NCI-H69 (cell line): ENCODE measurements at regions not wholly inside any gene's neighbourhood (a gene's known extent, or its start where the extent isn't known, plus 50 kb on each side); places are given as distances from the start of the nearest gene placed in this dataset.
"Not testable (repeated sequence)": the region's sequence is repeated elsewhere in the genome, so short reads cannot be mapped to it uniquely, and the experiment has no call there.

ENCODE experiments used
- DNase-seq: peaks from one replicate; lab custom pipeline; 2025; lab: John Stamatoyannopoulos, UW

DNA sequence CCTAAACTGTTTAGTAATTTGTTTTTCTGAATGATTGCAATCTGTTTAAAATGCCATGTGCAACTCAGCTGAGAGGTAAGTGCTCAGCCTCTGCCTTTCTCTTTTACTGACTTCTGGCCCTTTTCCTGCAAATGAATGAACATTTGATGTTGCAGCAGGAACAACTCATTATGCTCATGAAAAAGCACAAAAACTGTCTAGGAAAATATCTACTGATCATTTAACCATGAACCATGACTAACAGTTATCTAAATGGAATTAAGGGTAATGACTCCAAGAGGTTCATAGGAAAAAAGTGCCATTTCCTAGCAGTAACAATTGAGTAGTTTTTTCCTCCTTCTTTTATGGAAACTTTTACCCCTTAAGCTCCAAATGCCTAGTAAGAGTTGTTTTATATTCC is 70.6 kb upstream of the ANKH start:
- DNase-seq, result no peak

DNA sequence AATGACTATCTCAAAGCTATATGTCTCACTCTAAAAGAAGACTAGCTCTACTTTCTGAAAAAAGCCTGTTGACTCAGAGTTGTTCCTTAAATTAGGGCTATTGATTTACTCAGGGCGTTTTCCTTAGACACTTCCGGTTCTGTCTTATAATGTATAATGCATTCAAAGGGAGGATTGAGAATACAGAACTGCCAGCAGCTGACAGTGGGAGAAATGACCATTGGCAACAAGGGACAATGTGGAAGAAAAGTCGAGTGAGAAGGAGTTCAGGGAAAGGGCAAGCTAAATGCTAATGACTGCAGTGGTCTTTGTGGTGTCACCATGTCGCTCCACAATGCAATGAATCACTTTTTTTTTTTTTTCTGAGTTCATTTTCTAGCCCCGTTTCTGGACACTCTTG is 65.7 kb upstream of the ANKH start:
- DNase-seq, result peak; percentile 51

DNA sequence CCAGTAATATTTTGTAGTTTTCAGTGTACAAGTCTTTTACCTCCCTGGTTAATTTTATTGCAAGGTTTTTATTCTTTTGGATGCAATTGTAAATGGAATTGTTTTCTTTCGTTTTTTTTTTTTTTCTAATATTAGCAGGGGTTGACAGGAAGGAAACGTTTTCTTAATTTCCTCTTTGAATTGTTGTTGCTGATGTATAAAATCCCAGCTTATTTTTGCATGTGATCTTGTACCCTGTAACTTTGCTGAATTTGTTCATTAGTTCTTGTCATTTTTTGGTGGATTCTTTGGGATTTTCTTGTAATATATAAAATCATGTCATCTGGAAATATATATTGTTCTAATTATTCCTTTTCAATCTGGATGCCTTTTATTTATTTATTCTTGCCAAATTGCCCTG is 65.0 kb upstream of the ANKH start:
- no peak for DNase-seq

DNA sequence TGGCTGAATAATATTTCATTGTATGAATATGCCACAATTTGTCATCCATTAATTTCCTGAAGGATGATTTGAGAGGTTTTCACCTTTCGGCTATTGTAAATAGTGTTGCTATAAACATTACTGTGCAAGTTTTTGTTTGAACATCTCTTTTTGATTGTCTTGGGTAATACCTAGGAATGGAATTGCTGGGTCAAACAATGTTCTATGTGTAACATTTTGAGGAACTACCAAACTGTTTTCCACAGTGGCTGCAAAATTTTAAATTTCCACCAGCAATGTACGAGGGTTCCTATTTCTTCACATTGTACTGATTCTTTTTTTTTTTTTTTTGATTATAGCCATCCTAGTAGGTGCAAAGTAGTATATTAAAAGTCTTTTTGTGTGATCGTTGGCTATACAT is 63.8 kb upstream of the ANKH start:
- DNase-seq, result no peak

DNA sequence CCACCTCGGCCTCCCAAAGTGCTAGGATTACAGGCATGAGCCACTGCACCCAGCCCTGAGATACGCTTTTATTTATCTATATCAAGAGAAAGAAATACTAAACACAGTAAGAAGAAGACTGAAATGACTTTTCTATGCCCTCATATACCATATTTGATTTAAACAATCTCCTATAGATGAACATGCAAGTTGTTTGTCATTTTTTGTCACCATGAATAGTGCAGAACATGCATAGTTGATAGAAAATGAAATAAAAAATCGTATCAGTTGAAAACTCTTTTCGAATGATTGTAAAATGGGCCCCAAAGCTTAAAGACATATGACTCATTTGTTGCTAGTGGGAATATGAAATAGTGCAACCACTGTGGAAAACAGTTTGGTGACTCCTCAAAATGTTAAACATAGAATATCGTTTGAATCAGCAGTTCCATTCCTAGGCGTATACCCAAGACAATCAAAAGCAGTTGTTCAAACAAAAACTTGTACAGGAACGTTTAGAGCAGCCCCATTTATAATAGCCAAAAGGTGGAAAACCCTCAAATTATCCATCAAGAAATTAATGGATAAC is 61.4 kb upstream of the ANKH start:
- no peak for DNase-seq

DNA sequence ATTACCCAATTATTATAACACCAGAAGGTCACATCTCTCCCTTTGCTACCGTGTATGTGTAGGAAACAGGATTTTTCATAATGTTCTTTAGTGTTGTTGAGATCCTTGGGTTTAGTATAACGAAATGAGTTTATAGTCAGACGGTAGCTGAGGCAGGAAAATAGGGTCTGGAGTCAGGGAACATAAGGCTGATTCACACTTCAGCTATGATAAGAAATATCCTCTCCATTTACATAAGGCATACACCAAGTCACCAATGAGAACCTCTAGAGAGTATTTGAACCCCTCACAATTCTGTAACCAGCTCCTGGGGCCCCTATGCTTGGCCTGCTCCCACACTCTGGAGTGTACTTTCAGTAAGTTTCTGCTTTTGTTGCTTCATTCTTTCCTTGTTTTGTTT is 58.9 kb upstream of the ANKH start:
- no peak for DNase-seq

DNA sequence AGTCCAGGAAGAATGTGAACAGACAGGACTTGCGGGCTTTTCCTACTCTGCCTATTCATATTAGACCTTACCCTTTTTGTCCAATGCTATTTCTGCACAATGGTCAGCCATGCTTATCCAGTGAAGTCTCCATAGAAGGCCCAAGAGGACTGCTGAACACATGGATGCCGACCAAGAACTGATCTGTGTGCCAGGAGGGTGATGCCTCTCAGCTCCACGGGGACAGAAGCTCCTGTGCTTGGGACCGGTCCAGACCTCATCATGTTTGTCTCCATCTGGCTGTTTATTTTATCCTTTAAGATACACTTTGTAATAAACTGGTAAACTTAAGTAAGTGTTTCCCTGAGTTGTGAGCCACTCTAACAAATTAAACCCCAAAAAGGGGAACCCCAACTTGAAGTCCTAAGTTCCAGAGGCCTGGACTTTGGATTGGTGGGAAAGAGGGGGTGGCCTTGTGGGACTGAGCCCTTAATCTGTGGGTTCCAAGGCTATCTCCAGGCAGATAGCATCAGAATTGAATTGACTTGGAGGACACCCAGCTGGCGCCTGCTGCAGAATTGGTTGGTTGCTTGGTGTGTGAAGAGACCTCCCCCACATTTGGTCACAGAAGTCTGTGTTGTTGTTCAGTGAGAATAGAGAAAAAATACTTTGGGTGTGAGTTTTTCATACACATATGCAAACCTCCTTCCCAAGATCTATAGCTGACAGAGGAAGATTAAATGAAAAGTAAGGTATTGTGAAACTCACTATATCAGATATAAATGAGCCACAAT is 57.9 kb upstream of the ANKH start:
- DNase-seq, result no peak

DNA sequence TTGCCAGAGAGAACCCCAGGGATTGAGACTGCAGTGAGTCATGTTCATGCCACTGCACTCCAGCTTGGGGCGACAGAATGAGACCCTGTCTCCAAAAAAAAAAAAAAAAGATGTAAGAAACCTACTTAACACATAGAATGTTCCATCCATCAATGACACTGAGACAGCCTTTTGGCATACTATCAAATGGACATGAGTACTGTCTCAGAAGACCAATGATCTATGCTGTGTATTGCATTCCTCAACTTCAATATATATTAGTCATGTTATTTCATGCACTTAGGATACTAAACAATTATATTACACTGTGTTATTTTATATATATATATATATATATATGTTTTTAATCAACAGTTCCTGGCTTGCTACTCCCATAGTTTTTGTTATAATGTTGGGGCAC is 57.1 kb upstream of the ANKH start:
- no peak for DNase-seq

DNA sequence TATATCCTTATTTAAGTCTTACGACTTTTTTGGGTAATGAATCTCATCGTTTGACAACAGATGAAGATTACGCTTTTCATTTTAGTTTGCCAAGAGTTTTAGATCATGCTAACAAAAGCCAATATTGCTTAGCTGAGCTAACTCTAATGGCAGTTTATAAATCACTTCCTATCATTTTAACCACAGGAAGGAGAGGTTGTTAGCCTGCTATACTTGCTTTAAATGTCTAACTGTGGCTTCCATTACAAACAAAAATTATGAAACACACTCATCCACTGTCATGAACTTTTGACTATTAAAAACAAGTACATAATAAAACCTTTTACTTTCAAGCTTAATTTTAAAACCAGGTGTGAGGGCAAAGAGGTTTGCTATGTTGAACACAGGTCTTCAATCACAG is 53.7 kb upstream of the ANKH start:
- DNase-seq, result no peak

DNA sequence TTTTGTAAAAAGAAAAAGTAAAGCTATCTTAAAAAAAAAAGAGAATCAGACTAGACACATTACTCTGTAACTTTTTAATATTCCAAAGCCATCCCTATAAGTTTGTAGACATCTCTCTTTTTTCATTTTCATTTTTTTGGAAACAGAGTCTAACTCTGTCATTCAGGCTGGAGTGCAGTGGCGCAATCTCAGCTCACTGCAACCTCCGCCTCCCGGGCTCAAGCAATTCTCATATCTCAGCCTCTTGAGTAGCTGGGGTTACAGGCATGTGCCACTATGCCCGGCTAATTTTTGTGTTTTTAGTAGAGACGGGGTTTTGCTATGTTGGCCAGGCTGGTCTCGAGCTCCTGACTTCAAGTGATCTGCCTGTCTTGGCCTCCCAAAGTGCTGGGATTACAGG is 51.4 kb upstream of the ANKH start:
- not testable (repeated sequence) for DNase-seq

DNA sequence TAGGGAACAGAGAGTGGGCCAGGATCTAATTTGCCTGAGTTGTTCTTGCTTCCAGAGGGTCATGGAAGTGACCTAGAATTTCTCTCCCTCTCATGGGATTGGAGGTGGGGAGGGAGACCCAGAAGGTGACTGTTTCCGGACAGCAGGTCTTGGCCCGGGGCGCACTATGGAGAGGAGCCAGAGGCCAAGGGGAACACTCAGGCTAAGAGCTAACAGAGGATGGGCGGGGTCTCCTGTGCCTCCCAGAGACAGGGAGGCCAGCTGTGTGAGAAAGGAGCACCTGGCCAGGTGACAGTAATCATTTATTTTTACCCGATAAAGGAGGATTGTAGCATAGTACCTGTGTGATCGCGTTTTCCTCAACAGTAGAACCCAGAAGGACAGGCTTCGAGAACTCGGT is 50.9 kb upstream of the ANKH start:
- peak; percentile 36 for DNase-seq
